Mesothelial cell of epicardium (in vitro differentiated cells): ENCODE measurements at regions not wholly inside any gene's neighbourhood (a gene's known extent, or its start where the extent isn't known, plus 50 kb on each side); places are given as distances from the start of the nearest gene placed in this dataset.

Source experiments
- DNase-seq, 2 experiments: peaks; one replicate each; pipeline ENCODE4 v3.0.0; 2021; ENCODE audit warnings: low spot score in 2 of 2; ENCODE audit not compliant: unreplicated experiment in 2 of 2
- H3K27ac Mint-ChIP-seq: 2 replicates; pipeline ENCODE4 v1.8.0; 2021; ENCODE audit warnings: mixed read lengths
- H3K27me3 Mint-ChIP-seq: 2 replicates; pipeline ENCODE4 v1.8.0; 2021; ENCODE audit warnings: low read depth, mixed read lengths
- H3K36me3 Mint-ChIP-seq: 2 replicates; pipeline ENCODE4 v1.8.0; 2021; ENCODE audit warnings: mixed read lengths
- H3K4me1 Mint-ChIP-seq: 2 replicates; pipeline ENCODE4 v1.8.0; 2021; ENCODE audit warnings: mixed read lengths
- H3K4me3 Mint-ChIP-seq: 2 replicates; pipeline ENCODE4 v1.8.0; 2021; ENCODE audit warnings: mild to moderate bottlenecking, moderate library complexity, mixed read lengths
- H3K9me3 Mint-ChIP-seq: 2 replicates; pipeline ENCODE4 v1.8.0; 2021; ENCODE audit warnings: mixed read lengths
- CTCF ChIP-seq: fragments of 200-600 bp; sonication (generic); IDR thresholded peaks from one replicate; pipeline ENCODE4 v1.5.0; 2021; ENCODE audit warnings: antibody characterized with exemption; ENCODE audit not compliant: unreplicated experiment

- Mint-ChIP-seq H3K9me3 (no peaks in the 10 kb centered on the region), H3K27me3 (peaks cover 52% of the 10 kb centered on the region), H3K36me3 (no peaks in the 10 kb centered on the region), H3K4me3 (no peak overlapping the region), H3K4me1 (no peaks in the 10 kb centered on the region), H3K27ac (no peak overlapping the region)
- TF ChIP-seq CTCF, result no peak
- no peak for DNase-seq
Observed at GRCh38 chr10:47113907-47114500, 186.0 kb upstream of the GDF10 start.

- Mint-ChIP-seq H3K9me3 (no peaks in the 10 kb centered on the region), H3K36me3 (no peaks in the 10 kb centered on the region), H3K27ac (no peak overlapping the region), H3K4me3 (no peak overlapping the region), H3K4me1 (no peaks in the 10 kb centered on the region), H3K27me3 (peaks cover 45% of the 10 kb centered on the region)
- no peak for DNase-seq
- TF ChIP-seq CTCF, result no peak
Observed at GRCh38 chr10:47114680-47115186, 185.3 kb upstream of the GDF10 start.

GRCh38 chr10:47115322-47115721 is 184.7 kb upstream of the GDF10 start:
- no peaks in the 10 kb centered on the region for H3K4me1 Mint-ChIP-seq
- peaks cover 42% of the 10 kb centered on the region for H3K27me3 Mint-ChIP-seq
- DNase-seq, result no peak
- H3K27ac Mint-ChIP-seq, result no peak overlapping the region
- no peak for TF ChIP-seq CTCF
- no peaks in the 10 kb centered on the region for H3K36me3 Mint-ChIP-seq
- H3K9me3 Mint-ChIP-seq, result no peaks in the 10 kb centered on the region
- H3K4me3 Mint-ChIP-seq, result no peak overlapping the region

- no peak for TF ChIP-seq CTCF
- H3K36me3 Mint-ChIP-seq, result no peaks in the 10 kb centered on the region
- H3K4me1 Mint-ChIP-seq, result peaks cover 3% of the 10 kb centered on the region
- H3K27ac Mint-ChIP-seq, result no peak overlapping the region
- no peak overlapping the region for H3K4me3 Mint-ChIP-seq
- peaks cover 47% of the 10 kb centered on the region for H3K27me3 Mint-ChIP-seq
- no peaks in the 10 kb centered on the region for H3K9me3 Mint-ChIP-seq
- DNase-seq, result no peak
Observed at GRCh38 chr10:47116445-47116844, 183.6 kb upstream of the GDF10 start.

- peaks cover 4% of the 10 kb centered on the region for H3K4me1 Mint-ChIP-seq
- no peak overlapping the region for H3K27ac Mint-ChIP-seq
- no peak overlapping the region for H3K4me3 Mint-ChIP-seq
- peaks cover 35% of the 10 kb centered on the region for H3K27me3 Mint-ChIP-seq
- DNase-seq, result no peak
- no peaks in the 10 kb centered on the region for H3K36me3 Mint-ChIP-seq
- TF ChIP-seq CTCF, result no peak
- peaks cover under 1% of the 10 kb centered on the region for H3K9me3 Mint-ChIP-seq
Observed at GRCh38 chr10:47118326-47118725, 181.7 kb upstream of the GDF10 start.

- H3K4me1 Mint-ChIP-seq, result peaks cover 4% of the 10 kb centered on the region
- H3K36me3 Mint-ChIP-seq, result no peaks in the 10 kb centered on the region
- H3K27ac Mint-ChIP-seq, result peak overlapping the region; percentile 6
- no peak for DNase-seq
- TF ChIP-seq CTCF, result no peak
- H3K9me3 Mint-ChIP-seq, result peaks cover 5% of the 10 kb centered on the region
- peaks cover 29% of the 10 kb centered on the region for H3K27me3 Mint-ChIP-seq
- H3K4me3 Mint-ChIP-seq, result no peak overlapping the region
Observed at GRCh38 chr10:47121336-47121735, 178.7 kb upstream of the GDF10 start.
